WTC11 (cell line): ENCODE measurements at regions not wholly inside any gene's neighbourhood (a gene's known extent, or its start where the extent isn't known, plus 50 kb on each side); places are given as distances from the start of the nearest gene placed in this dataset.

Source experiments
- ATF2 ChIP-seq: sonication (generic); formaldehyde crosslinking; IDR thresholded peaks from 2 replicates; pipeline ENCODE4 v1.8.1; 2022; ENCODE audit warnings: low read depth, missing genetic modification reagents, borderline replicate concordance
- CBFB ChIP-seq: sonication (generic); formaldehyde crosslinking; IDR thresholded peaks from 2 replicates; pipeline ENCODE4 v1.8.1; 2022; ENCODE audit warnings: mild to moderate bottlenecking, low read depth, missing genetic modification reagents
- CTCF ChIP-seq: fragments of 200-600 bp; IDR thresholded peaks from 2 replicates; pipeline ENCODE4 v1.8.0; 2022; ENCODE audit warnings: antibody characterized with exemption
- ETV6 ChIP-seq: sonication (generic); formaldehyde crosslinking; IDR thresholded peaks from 2 replicates; pipeline ENCODE4 v1.8.1; 2022; ENCODE audit warnings: mild to moderate bottlenecking, missing genetic modification reagents
- FOXJ3 ChIP-seq: sonication (generic); formaldehyde crosslinking; IDR thresholded peaks from 2 replicates; pipeline ENCODE4 v1.9.0; 2021; ENCODE audit warnings: missing genetic modification reagents, mild to moderate bottlenecking, borderline replicate concordance
- FOXP1 ChIP-seq: sonication (generic); formaldehyde crosslinking; IDR thresholded peaks from 2 replicates; pipeline ENCODE4 v1.8.0; 2022; ENCODE audit warnings: missing genetic modification reagents, mild to moderate bottlenecking, moderate library complexity, borderline replicate concordance
- HMGXB4 ChIP-seq: sonication (generic); formaldehyde crosslinking; IDR thresholded peaks from 2 replicates; pipeline ENCODE4 v1.8.1; 2023; ENCODE audit warnings: mild to moderate bottlenecking, moderate library complexity, missing genetic modification reagents
- JUN ChIP-seq: sonication (generic); formaldehyde crosslinking; IDR thresholded peaks from 2 replicates; pipeline ENCODE4 v1.8.0; 2023; ENCODE audit warnings: mild to moderate bottlenecking, missing genetic modification reagents
- PREB ChIP-seq: sonication (generic); formaldehyde crosslinking; IDR thresholded peaks from 2 replicates; pipeline ENCODE4 v1.8.1; 2022; ENCODE audit warnings: mild to moderate bottlenecking, missing genetic modification reagents, moderate library complexity, borderline replicate concordance
- SP1 ChIP-seq: sonication (generic); formaldehyde crosslinking; conservative IDR thresholded peaks from 2 replicates; pipeline ENCODE4 v1.8.1; 2022; ENCODE audit warnings: missing genetic modification reagents
- TEAD4 ChIP-seq: sonication (generic); formaldehyde crosslinking; IDR thresholded peaks from 2 replicates; pipeline ENCODE4 v1.8.0; 2022; ENCODE audit warnings: mild to moderate bottlenecking, missing genetic modification reagents
- USF1 ChIP-seq: sonication (generic); formaldehyde crosslinking; IDR thresholded peaks from 2 replicates; pipeline ENCODE4 v1.8.0; 2022; ENCODE audit warnings: mild to moderate bottlenecking, missing genetic modification reagents
- USF2 ChIP-seq: sonication (generic); formaldehyde crosslinking; IDR thresholded peaks from 2 replicates; pipeline ENCODE4 v1.8.1; 2023; ENCODE audit warnings: mild to moderate bottlenecking, missing genetic modification reagents, moderate library complexity
- ZNF532 ChIP-seq: fragments of 250-450 bp; sonication (Bioruptor Pico); IDR thresholded peaks from 2 replicates; pipeline ENCODE4 v1.9.0; 2021; ENCODE audit warnings: mild to moderate bottlenecking, borderline replicate concordance

- TF ChIP-seq USF2 (CRISPR knock-in tag) (no peak), SP1 (no peak), ETV6 (CRISPR knock-in tag) (no peak), CTCF (no peak), PREB (CRISPR knock-in tag) (no peak), FOXP1 (CRISPR knock-in tag) (no peak), ZNF532 (CRISPR knock-in tag) (no peak), USF1 (CRISPR knock-in tag) (no peak), TEAD4 (CRISPR knock-in tag) (no peak), JUN (CRISPR knock-in tag) (no peak), ATF2 (no peak), HMGXB4 (CRISPR knock-in tag) (no peak), FOXJ3 (no peak), CBFB (CRISPR knock-in tag) (no peak)
Measured at GRCh38 chr18:47411159-47411558, 159.7 kb upstream of the SKOR2 start.
